Medulla oblongata (tissue), 1 donor: ENCODE measurements at regions not wholly inside any gene's neighbourhood (a gene's known extent, or its start where the extent isn't known, plus 50 kb on each side); places are given as distances from the start of the nearest gene placed in this dataset.
"Not testable (repeated sequence)": the region's sequence is repeated elsewhere in the genome, so short reads cannot be mapped to it uniquely, and the experiment has no call there.

Experiments
- DNase-seq: peaks from one replicate; pipeline ENCODE4 v3.0.0-alpha.2; 2015; ENCODE audit errors: extremely low spot score

DNA sequence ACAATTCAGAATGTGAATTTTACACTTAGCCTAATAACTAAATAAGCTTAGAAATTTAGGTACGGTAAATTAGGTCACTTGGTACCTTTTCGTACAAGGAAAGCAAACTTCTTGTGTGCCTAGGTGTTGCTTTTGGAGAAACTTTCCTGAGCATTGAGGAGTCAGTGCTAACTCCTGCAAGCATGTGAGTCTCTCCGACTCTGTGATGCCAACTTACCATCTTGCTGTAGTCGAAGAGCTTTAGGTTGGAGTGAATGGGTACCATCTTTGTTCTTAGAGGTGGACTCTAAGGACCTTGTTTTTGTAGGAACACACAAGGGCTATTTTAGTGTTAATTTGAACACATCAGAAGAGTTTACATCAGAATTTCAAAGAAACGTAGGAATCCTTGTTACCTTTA, 688.9 kb downstream of the USP25 start:
- no peak for DNase-seq

DNA sequence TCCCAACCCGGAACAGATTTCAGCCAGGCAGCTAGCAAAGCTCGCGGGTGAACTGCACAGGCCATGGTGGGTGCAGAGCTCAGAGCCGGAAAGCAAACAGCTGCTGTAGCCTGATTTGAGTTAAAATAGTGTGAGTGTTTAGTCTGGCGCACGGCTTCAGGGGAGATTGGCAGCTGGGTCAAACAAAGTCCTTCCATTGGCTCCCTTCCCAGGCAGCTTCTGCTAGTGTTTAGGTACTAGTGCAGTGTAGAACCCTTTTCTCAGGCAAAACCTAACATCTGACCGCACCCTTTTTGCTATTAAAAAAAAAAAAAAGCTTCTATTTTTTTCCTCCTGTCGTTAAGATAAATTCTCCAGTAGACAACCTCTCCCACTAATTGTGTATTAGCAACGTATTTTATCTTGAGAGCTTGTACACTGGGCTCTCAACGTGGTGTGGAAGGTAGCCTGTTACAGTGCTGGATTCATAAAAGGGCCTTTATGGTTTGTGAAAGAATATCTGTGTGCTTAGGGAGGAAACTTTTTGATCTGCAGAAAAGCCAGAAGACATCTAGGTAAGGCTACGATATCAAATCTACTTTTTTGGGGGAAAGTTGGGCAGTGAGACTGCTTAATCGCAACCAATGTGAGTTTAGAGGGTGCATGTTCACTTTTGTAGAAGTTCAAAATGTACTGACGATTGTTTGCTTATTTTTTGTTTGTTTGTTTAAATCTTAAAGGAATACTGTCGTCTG, 689.6 kb downstream of the USP25 start:
- DNase-seq: peak; percentile 77

DNA sequence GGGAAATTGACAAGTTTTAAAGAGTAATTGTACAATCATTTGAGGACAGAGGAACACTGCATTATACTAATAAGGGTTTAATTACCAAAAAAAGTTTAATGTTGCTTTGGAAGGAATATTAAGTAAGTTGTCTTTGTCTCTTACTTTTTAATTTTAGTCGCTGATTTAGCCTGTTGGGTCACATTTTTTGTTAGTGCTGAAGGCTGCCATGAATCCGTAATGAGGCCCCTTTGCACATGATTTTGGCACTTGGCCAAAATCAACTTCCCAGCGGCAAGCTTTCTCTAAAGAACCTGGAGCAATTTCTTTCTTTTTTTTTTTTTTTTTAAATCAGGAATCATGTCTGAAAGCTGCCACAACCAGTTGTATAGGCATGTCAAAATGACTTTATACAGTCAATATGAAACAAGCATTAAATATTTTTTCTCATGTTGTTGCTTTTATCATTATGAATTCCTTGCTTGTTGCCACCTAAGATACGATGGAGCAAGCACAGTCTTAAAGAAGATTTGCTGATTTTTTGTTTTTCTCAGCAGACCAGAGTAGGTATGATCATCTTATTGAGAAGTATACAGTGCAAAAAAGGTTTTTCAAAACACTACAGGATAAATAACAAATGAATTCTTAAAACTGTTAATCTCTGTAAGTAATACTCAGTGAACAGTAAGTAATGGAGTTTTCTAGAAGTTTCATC, 690.4 kb downstream of the USP25 start:
- DNase-seq: peak; percentile 87

DNA sequence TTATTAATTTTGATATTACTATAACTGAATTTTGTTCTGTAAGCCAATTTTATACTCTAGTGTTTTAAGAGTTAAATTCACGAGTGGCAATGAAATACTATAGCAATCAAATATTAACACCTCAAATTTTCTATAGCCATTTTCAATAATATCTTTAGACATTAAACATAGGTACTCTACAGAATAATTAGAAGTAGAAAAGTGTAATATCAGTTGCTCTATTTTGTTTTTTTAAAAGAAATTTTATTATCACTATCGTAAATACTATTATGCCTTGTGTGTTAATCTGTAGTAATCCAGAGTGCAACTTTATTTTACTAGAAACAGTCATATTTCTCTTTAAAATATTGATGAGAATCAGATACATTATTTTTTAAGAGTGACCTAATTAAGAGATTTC, 691.2 kb downstream of the USP25 start:
- no peak for DNase-seq

DNA sequence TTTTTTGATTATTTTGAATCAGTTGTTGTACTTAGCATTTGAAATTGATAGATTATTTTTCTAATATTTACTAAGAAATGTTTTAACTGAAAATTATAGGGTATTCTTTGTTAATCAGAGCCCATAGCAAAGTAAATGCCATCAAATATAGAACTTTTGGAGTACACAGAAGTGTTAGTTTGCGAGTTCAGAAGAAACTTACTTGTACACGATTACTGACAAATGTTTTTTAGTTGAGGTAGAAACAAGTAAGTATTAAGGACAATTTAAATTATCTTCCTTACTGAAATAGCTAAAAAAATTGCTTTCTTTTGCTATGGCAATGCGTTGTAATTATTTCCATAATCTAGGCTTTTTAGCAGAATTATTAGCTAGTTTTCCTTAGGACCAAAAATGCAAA, 692.2 kb downstream of the USP25 start:
- no peak for DNase-seq

DNA sequence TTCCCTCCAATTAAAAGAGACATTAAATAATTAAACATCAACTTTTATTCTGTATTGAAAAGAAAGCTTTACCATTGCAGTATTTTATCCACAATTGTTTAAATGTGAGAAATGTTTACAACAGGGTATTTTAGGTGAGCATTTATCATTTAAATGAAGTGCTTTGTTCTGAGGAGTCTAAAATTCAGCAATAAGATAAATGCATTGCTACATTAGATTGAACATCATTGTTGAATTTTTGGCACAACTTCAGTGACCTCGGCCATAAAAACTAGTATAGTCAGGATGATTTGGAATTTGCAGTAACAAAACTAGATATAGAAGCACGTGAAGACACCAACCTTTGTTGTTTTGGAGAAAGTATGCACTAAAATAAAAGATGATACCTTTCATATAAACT, 692.9 kb downstream of the USP25 start:
- no peak for DNase-seq

DNA sequence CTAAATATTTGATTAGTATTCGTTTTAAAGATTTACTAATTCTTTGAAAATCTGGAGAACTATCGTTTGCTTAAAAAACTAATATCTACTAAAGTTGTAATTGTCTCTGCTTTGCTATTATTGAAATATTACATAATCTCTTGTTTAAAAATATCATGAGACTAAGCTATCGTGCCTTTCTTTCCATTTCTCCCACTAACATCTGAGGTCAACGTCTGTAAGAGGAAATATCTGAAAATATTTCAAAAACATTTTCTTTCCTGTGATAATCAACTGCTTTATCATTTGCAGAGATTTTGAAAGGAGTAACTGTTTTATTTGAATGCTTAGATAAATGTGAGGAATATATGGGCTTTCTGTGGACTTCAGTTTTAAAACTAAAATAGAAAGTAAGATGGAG, 694.1 kb downstream of the USP25 start:
- DNase-seq: no peak

DNA sequence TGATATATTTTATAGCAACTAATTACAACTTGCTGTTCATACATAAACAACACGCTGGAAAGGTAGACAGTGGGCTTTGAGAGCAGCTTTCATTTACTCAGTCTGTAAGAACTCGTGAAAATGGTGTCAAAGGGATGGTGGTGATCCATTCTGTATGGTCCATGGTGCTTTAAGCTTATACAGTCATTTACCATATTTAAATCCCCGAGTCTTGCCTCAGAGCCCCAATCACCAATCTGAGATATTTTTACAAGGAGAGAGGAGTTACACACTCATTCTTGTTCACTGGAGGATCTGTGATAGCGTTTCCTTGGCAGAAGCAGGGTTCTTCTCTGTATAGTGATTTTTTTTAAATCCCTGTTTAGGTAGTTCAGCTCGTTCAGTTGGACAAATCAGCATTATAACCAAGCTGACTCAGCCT, 694.6 kb downstream of the USP25 start:
- DNase-seq: no peak

DNA sequence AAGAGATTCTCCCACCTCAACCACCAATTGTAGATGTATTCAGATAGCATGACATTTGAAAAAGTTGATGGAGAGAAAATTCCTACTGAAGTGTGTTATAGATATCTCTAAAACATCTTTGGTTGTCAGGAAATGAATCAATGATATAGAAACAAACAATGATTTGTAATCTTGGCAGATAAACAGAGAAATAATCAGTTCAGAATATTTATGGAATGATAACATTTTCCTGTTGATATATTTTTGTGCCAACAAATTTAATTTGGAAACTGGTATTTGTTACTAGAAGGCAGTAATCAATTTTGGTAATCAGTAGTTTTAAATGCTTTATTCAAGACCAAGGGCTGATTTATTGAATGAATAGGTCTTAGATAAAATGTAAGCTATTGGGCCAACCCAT, 695.6 kb downstream of the USP25 start:
- DNase-seq: no peak

DNA sequence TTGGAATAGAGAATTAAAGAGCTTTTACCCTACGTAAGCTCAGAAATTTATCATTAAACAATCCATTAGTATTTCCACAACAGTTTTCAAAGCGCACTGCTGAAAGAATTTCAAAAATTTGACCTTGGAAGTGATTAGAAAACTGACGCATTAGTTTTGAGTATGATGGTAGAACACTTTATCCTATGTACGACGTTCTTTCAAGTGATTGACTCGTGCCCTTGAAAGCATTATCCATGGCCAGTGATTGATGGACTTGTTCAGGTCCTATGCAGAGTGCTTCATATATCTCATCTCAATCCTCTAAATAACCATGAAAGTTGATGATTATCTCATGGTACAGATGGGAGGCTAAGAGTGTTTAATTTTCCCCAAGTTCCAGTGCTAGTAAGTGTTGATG, 697.2 kb downstream of the USP25 start:
- no peak for DNase-seq

DNA sequence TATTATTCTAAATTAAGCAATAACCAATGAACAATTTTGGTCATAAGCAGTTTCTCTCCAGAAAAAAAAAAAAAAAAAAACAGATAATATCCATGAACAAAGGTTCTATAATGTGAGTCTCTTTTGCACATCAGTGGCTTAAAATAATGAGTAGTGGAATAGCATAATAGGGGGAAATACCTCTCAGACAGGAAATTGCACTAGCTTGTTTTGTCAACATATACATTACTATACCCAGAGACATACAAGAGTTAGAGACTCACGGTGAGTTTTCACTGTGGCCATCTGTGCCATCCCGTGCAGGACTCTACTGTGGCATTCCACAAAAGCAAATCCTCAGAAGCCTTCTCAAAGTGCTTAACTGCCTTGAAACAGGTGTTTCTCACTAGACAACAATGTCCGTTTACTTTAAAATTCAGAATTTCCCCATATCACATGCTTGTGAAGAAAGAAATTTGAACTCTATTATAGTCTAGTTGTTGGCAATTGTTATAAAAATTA, 697.9 kb downstream of the USP25 start:
- DNase-seq: no peak

DNA sequence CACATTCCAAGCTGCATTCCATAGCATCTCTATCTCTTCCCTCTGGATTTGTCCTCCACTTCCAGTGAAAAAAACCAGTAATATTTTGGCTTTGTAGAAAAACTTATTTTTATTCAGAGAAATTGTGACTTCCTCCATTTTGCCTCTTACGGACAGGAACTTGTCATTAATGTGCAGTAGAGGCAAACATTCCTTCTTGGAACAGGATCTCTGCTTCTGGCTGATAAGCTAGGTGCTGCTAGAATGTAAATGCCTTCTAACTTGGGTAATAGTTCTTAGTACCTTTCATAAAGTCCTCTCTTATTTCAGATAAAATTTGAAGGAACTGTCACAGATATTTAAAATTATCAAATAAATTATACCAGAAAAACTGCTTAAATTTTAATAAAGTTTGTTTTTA, 707.8 kb downstream of the USP25 start:
- no peak for DNase-seq

DNA sequence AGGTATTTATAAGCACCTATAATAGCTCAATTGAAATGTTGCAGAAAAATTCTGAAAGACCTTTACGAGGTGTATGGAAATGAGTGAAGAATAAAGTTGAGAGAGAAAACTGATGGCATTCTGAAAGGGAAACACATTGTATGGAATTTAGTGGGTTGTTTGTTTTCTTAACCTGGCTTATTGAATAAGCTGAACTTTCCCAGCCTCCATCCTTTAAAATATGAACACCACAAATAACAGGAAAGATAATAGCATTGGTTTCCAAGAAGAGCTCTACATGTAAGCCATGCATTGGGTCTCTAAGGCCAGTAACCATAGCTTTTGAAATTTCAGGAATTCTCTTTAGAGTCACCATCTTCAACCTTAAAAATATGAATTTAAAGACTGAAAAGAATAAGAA, 709.0 kb downstream of the USP25 start:
- no peak for DNase-seq

DNA sequence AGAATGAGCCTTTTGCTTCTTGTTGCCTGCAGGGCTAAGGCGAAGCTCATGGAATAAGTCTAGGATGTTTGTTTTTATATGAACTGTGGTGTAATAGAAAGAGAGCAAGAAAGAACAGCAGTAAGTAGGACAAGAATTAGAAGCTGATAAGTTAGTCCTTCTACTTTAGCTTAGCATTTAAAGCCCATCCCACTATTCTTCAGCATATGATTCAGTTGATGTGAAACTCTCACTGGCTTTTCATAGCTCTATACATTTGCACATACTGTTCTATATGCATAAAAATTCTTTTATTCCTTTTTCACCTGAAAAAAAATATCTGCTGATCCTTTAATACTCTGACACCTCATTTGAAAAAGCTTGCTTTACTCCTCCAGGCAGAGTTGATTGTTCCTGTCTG, 712.0 kb downstream of the USP25 start:
- no peak for DNase-seq

DNA sequence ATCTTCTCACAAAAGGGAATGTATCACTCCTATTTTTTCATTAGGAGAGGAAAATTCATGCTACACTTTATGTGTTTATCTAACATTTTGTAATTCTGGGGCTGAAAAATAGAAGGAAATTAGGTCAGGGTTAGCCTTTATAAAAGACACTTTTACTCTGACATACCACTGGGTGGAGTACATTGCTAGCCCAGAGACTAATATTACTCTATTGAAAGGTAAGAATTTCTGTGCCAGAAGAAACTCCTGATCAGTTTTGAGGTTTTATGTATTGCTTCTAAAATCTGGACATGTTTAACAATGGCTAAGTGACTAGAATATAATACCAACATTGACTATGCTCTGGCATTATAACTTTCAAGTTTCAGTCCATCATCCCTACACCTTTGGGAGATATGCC, 724.6 kb downstream of the USP25 start:
- DNase-seq: no peak

DNA sequence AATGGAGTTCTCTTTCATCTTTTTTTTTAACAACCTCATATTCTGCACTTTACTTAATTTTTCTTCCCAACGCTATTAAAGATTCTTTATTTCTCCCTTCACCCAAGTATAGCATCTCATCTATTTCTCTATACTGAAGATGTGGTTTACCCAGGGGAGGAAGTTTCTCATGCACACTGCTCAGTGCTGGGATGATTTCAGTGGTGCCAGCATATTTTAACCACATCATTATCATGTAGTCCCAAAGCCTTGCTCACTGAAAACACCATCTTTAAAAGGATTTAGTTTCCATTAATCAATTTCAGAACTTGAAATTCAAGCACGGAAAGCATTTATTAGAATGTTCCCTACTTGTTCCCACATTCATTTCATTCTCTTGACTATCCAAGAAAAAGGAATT, 725.7 kb downstream of the USP25 start:
- no peak for DNase-seq

DNA sequence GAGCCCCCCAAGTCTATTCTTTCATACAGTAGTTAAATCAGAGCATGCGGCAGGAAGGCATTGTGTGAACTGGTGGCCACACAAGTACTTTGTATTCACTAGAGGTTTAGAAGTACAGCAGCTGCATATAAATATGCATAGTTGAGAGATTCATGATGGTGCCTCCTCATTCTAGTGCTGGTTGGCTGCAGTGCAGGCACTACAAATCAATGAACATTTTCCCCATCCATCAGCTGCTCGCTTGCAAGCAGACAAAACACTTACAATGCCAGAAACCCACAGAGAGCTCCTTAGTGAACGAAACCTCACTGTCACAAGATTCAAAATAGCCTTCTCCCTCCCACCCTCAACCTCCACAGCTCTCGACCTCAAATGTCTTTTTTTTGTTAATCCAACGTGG, 726.2 kb downstream of the USP25 start:
- peak; percentile 83 for DNase-seq

DNA sequence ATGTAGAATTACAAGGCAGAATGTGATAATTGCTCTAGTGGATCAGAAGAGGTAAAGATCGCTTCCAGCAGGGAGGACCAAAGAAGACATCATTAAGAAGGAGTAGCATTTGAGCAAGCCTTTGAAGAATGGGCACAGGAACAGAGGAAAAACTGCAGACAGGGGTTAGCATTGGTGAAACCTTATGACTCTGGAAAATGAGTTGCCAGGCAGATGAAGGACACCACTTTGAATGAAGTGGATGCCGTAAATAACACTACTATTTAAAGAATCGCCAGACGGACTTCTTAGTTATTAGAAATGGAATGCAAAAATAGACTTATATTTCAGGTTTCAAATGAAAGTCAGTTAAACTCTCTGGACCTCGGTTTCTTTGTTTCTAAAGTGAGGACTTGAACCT, 727.7 kb downstream of the USP25 start:
- no peak for DNase-seq

DNA sequence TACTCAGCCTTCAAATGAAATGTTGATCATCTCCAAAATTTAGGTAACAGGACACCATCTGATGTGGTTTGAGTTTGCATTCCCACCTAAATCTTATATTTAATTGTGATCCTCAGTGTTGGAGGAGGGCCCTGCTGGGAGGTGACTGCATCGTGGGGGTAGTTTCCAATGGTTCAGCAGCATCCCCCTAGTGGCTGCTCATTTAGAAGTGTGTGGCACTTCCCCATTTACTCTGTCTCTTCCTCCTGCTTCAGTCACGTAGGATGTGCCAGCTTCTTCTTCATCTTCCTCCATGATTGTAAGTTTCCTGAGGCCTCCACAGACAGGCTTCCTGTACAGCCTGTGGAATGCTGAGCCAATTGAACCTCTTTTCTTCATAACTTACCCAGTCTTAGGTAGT, 731.2 kb downstream of the USP25 start:
- no peak for DNase-seq

DNA sequence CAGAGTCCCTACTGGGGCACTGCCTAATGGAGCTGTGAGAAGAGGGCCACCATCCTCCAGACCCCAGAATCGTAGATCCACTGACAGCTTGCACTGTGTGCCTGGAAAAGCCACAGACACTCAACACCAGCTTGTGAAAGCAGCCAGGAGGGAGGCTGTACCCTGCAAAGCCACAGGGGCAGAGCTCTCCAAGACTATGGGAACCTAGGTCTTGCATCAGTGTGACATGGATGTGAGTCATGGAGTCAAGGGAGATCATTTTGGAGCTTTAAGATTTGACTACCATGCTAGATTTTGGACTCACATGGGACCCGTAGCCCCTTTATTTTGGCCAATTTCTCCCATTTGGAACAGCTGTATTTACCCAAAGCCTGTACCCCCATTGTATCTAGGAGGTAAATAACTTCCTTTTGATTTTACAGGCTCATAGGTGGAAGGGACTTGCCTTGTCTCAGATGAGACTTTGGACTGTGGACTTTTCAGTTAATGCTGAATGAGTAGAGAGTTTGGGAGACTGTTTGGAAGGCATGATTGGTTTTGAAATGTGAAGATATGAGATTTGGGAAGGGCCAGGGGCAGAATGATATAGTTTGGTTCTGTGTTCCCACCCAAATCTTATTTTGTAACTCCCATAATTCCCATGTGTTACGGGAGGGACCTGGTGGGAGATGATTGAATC, 734.6 kb downstream of the USP25 start:
- DNase-seq: not testable (repeated sequence)

DNA sequence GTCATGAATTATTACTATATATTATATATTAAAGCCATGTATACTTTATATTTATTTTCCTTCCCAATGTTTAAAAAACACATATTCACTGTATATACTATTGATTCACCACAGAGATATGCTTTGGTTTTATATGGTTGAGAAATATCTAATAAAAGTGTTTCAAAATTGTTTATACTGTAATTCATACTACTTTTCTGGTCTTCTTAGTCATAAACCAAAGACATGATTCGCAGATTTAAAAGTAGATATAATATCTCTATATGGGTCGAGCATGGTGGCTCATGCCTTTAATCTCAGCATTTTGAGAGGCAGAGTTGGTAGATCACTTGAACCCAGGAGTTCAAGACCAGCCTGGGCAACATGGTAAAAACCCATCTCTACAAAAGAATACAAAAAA, 738.4 kb downstream of the USP25 start:
- no peak for DNase-seq

DNA sequence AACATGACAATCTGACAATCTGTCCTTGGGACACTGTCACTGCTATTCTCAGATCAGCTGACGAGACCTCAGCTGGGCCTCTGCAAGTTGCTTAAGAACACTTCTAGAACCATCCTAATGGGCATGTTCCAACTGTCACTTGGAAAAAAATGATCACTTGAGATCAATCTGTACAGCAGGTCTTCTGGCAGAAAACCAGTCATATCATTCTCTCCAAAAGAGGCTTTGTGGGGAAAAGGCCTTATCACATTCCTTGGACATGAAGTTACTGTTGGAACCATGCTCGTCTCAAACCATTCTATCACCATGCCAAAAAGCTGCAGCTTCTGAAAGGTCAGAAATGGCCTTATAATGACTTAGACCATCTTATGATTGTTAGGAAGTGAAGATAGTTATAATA, 744.2 kb downstream of the USP25 start:
- peak; percentile 46 for DNase-seq
